ENCODE measurements at regions not wholly inside any gene's neighbourhood (a gene's known extent, or its start where the extent isn't known, plus 50 kb on each side); places are given as distances from the start of the nearest gene placed in this dataset.

DNA sequence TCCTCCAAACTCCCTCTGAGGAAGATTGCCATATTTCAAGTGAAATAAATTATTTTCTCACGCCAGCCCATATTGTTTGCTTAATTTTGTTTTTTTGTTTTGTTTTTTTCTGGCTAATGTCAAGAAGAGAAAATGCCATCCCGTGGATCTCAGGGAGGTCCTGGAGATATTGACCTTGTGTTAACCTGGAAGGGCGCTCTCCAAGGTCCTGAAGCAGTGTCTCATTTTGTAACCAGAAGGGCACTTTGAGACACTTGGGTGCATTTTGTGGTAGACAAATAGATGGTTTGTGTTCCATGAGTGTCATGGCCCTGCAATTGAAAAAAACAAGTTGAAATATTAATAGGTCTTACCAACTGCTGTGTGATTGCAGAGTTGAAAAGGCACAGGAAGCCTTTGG, 268.9 kb downstream of the SUDS3 start:
- peaks cover 9% of the 10 kb centered on the region for H3K27me3 Mint-ChIP-seq (ENCODE audit: insufficient read depth)
- Histone ChIP-seq H3K9me3 (ENCODE audit: control insufficient read depth, low read length) (no peaks in the 10 kb centered on the region), H3K4me1 (ENCODE audit: control insufficient read depth, insufficient read depth, low read length) (no peaks in the 10 kb centered on the region), H3K27me3 (ENCODE audit: control insufficient read depth, insufficient read depth, low read length, poor library complexity, severe bottlenecking) (peaks cover 7% of the 10 kb centered on the region), H3K4me3 (ENCODE audit: low read length) (no peak overlapping the region), H3K9ac (ENCODE audit: extremely low read depth, low read length, poor library complexity, severe bottlenecking) (no peak overlapping the region), H3K27ac (ENCODE audit: low read depth, low read length) (no peak overlapping the region), H3K36me3 (ENCODE audit: control insufficient read depth, insufficient read depth, low read length) (no peaks in the 10 kb centered on the region)
- WGBS, 2 experiments (ENCODE audit: insufficient coverage in 1 of 2, insufficient read length in 1 of 2) = 40 to 43% methylated on average over 2 to 3 of the region's 3 CpGs
- H3K36me3 Mint-ChIP-seq (ENCODE audit: low read depth) = no peaks in the 10 kb centered on the region
- no peaks in the 10 kb centered on the region for H3K4me1 Mint-ChIP-seq
- TF ChIP-seq CTCF (conservative IDR thresholded peaks at IDR 0.05) = no peak
- no peak overlapping the region for H3K4me3 Mint-ChIP-seq
- DNase-seq = peak; percentile 92
- H3K27ac Mint-ChIP-seq = no peak overlapping the region
- H3K9me3 Mint-ChIP-seq = no peaks in the 10 kb centered on the region

DNA sequence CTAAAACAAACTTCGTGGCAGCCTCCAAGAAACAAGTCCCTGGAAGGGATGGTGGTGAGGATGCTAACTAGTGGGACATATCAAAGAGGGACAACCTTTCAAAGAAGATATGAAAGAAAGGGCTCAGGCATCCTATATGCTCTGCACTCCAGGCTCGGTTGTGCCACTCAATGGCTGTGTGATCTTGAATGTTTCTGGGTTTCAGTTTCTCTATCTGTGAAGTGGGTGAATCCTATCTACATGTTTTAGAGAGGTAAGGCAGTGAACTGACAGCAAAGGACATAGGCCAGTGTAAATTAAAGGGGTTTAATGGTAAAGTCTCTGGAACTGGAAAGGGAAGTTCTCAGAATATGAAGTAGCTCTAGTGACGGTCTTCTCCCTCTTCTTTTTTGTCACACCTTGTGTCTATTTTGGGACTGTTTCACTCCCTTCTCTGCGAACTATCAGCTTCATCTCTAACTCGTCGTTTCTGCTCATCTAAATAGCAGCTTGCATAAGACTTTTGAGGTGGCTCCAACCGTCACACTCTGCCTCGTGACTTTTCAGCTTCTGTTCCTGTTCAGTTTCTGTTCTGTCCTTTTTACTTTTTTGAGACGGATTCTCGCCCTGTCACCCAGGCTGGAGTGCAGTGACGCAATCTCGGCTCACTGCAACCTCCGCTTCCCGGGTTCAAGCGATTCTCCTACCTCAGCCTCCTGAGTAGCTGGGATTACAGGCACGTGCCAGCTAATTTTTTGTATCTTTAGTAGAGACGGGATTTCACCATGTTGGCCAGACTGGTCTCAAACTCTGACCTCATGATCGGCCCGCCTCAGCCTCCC, 273.6 kb downstream of the SUDS3 start:
- H3K27ac Mint-ChIP-seq = no peak overlapping the region
- no peaks in the 10 kb centered on the region for H3K9me3 Mint-ChIP-seq
- no peaks in the 10 kb centered on the region for H3K36me3 ChIP-seq (ENCODE audit: control insufficient read depth, insufficient read depth, low read length)
- H3K4me3 Mint-ChIP-seq = no peak overlapping the region
- peaks cover 11% of the 10 kb centered on the region for H3K27me3 Mint-ChIP-seq (ENCODE audit: insufficient read depth)
- H3K27ac ChIP-seq (ENCODE audit: low read depth, low read length) = no peak overlapping the region
- peak; percentile 16 for DNase-seq
- H3K4me1 ChIP-seq (ENCODE audit: control insufficient read depth, insufficient read depth, low read length) = no peaks in the 10 kb centered on the region
- no peak overlapping the region for H3K9ac ChIP-seq (ENCODE audit: extremely low read depth, low read length, poor library complexity, severe bottlenecking)
- TF ChIP-seq CTCF (conservative IDR thresholded peaks at IDR 0.05) = no peak
- no peaks in the 10 kb centered on the region for H3K36me3 Mint-ChIP-seq (ENCODE audit: low read depth)
- peaks cover 7% of the 10 kb centered on the region for H3K27me3 ChIP-seq (ENCODE audit: control insufficient read depth, insufficient read depth, low read length, poor library complexity, severe bottlenecking)
- H3K9me3 ChIP-seq (ENCODE audit: control insufficient read depth, low read length) = no peaks in the 10 kb centered on the region
- H3K4me1 Mint-ChIP-seq = no peaks in the 10 kb centered on the region
- 82 to 84% methylated on average over 19 of the region's 19 CpGs for WGBS, 2 experiments (ENCODE audit: insufficient coverage in 1 of 2, insufficient read length in 1 of 2)
- no peak overlapping the region for H3K4me3 ChIP-seq (ENCODE audit: low read length)

DNA sequence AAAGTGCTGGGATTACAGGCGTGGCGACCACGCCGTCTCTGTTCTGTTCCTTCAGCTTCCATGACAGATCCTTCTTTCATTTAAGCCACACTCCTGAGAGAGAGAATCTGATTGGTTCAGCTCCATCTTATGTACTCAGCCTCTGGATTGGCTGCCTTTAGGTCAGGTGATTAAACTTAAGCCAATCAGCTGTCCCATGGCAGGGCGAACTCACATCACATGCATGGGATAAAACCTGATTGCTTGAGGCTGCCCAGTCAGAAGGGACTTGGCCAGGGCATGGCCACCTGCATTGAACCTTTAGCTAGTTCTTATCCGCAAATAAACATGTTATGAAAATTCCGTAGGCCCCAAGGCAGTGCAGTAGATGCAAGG, 274.2 kb downstream of the SUDS3 start:
- DNase-seq = no peak
- Mint-ChIP-seq H3K36me3 (ENCODE audit: low read depth) (no peaks in the 10 kb centered on the region), H3K4me3 (no peak overlapping the region), H3K9me3 (no peaks in the 10 kb centered on the region), H3K27ac (no peak overlapping the region), H3K4me1 (no peaks in the 10 kb centered on the region), H3K27me3 (ENCODE audit: insufficient read depth) (peaks cover 11% of the 10 kb centered on the region)
- Histone ChIP-seq H3K4me3 (ENCODE audit: low read length) (no peak overlapping the region), H3K9ac (ENCODE audit: extremely low read depth, low read length, poor library complexity, severe bottlenecking) (no peak overlapping the region), H3K9me3 (ENCODE audit: control insufficient read depth, low read length) (no peaks in the 10 kb centered on the region), H3K27me3 (ENCODE audit: control insufficient read depth, insufficient read depth, low read length, poor library complexity, severe bottlenecking) (peaks cover 7% of the 10 kb centered on the region), H3K36me3 (ENCODE audit: control insufficient read depth, insufficient read depth, low read length) (no peaks in the 10 kb centered on the region), H3K27ac (ENCODE audit: low read depth, low read length) (no peak overlapping the region), H3K4me1 (ENCODE audit: control insufficient read depth, insufficient read depth, low read length) (no peaks in the 10 kb centered on the region)
- no peak for TF ChIP-seq CTCF (conservative IDR thresholded peaks at IDR 0.05)
- WGBS, 2 experiments (ENCODE audit: insufficient coverage in 1 of 2, insufficient read length in 1 of 2) = 92 to 99% methylated on average over 7 of the region's 7 CpGs
